ENCODE measurements at regions not wholly inside any gene's neighbourhood (a gene's known extent, or its start where the extent isn't known, plus 50 kb on each side); places are given as distances from the start of the nearest gene placed in this dataset.

- H3K9me3 ChIP-seq: no peaks in the 10 kb centered on the region
- H3K36me3 ChIP-seq: no peaks in the 10 kb centered on the region
- H3K27ac ChIP-seq: no peak overlapping the region
- no peak for ATAC-seq
- H3K4me3 ChIP-seq: no peak overlapping the region
- no peak for DNase-seq
- H3K27me3 ChIP-seq (ENCODE audit: low read depth): no peaks in the 10 kb centered on the region
- no peak for TF ChIP-seq CTCF (IDR thresholded peaks at IDR 0.05)
- H3K4me1 ChIP-seq: no peaks in the 10 kb centered on the region
- intact Hi-C loops (cut with DNase I): no loop called here
Observed at GRCh38 chr4:83981156-83981555, 445.2 kb downstream of the GPAT3 start.

GRCh38 chr4:83979773-83980172 is 443.9 kb downstream of the GPAT3 start:
- DNase-seq: no peak
- H3K27ac ChIP-seq: no peak overlapping the region
- TF ChIP-seq CTCF (IDR thresholded peaks at IDR 0.05): no peak
- H3K36me3 ChIP-seq: no peaks in the 10 kb centered on the region
- H3K9me3 ChIP-seq: no peaks in the 10 kb centered on the region
- no peaks in the 10 kb centered on the region for H3K4me1 ChIP-seq
- intact Hi-C loops (cut with DNase I): no loop called here
- H3K27me3 ChIP-seq (ENCODE audit: low read depth): no peaks in the 10 kb centered on the region
- no peak for ATAC-seq
- no peak overlapping the region for H3K4me3 ChIP-seq

- H3K4me3 ChIP-seq: no peak overlapping the region
- TF ChIP-seq CTCF (IDR thresholded peaks at IDR 0.05): no peak
- intact Hi-C loops (cut with DNase I): no loop called here
- no peak overlapping the region for H3K27ac ChIP-seq
- no peaks in the 10 kb centered on the region for H3K4me1 ChIP-seq
- DNase-seq (no peak), ATAC-seq (no peak)
- H3K36me3 ChIP-seq: no peaks in the 10 kb centered on the region
- no peaks in the 10 kb centered on the region for H3K9me3 ChIP-seq
- no peaks in the 10 kb centered on the region for H3K27me3 ChIP-seq (ENCODE audit: low read depth)
Observed at GRCh38 chr4:83974111-83974780, 438.3 kb downstream of the GPAT3 start.

- H3K4me3 ChIP-seq: no peak overlapping the region
- no peaks in the 10 kb centered on the region for H3K27me3 ChIP-seq (ENCODE audit: low read depth)
- H3K9me3 ChIP-seq: no peaks in the 10 kb centered on the region
- no peaks in the 10 kb centered on the region for H3K36me3 ChIP-seq
- intact Hi-C loops (cut with DNase I): no loop called here
- no peak overlapping the region for H3K27ac ChIP-seq
- ATAC-seq: no peak
- no peak for TF ChIP-seq CTCF (IDR thresholded peaks at IDR 0.05)
- H3K4me1 ChIP-seq: no peaks in the 10 kb centered on the region
- no peak for DNase-seq
Observed at GRCh38 chr4:83964996-83965541, 429.2 kb downstream of the GPAT3 start.

- ATAC-seq (no peak), DNase-seq (no peak)
- Histone ChIP-seq H3K4me3 (no peak overlapping the region), H3K27me3 (ENCODE audit: low read depth) (no peaks in the 10 kb centered on the region), H3K9me3 (no peaks in the 10 kb centered on the region), H3K36me3 (no peaks in the 10 kb centered on the region), H3K4me1 (no peaks in the 10 kb centered on the region), H3K27ac (no peak overlapping the region)
- TF ChIP-seq CTCF (IDR thresholded peaks at IDR 0.05): no peak
- intact Hi-C loops (cut with DNase I): no loop called here
Observed at GRCh38 chr4:83962492-83962891, 426.6 kb downstream of the GPAT3 start.
